NCI-H1417 (cell line): ENCODE measurements at regions not wholly inside any gene's neighbourhood (a gene's known extent, or its start where the extent isn't known, plus 50 kb on each side); places are given as distances from the start of the nearest gene placed in this dataset.

Source experiments
- DNase-seq, 3 experiments: peaks; one replicate each; lab custom pipeline; 2025; lab: John Stamatoyannopoulos, UW

GRCh38 chr3:69441040-69441439 is 55.2 kb upstream of the FRMD4B start:
- no peak for DNase-seq

DNA sequence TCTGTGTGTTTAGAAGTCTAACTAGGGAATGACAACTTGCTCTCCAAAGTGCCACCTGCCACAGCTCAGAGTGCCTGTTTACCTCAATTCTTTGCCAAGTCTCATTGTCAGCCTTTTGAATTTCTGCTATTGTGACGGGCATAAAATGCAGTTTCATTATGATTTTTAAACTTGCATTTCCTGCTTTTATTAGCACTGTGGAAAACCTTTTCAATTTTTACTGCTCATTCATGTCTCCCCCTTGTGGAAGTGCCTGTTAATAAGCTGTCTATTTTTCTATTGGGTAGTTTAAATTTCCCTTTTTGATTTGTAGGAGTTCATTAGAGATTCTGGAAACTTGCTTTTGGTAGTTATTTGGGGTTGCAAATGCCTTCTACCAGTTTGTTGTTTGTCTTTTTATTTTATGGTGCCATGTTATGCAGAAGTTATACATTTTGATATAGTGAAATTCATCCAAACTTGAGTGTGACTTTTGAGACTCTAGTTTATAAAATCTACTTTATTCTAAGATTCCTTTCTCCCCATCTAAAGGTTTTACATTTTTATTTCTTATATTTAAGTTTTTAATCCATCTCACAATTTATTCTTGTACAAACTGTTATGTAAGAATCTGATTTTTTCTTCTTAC is 53.9 kb upstream of the FRMD4B start:
- DNase-seq = peak in 2 of 3 experiments; percentile 4 to 10

DNA sequence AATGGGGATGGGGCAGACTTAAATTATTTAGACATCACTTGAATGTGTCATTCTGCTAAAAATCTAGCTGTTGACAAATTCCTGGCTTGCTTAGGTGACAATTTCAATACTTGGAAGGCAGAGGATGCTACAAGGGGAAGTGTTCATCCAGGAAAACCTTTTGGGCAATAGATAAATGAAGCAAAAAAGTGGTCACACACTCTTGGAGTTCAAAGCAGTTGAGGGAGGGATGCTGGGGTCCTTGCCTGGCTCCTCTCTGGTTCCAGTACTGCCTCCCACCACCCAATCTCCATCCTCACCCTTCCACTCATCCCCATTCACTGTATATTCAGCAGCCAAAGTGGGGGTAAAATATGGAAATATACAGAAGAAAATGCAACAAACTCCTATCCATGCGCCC is 52.6 kb upstream of the FRMD4B start:
- DNase-seq = no peak

DNA sequence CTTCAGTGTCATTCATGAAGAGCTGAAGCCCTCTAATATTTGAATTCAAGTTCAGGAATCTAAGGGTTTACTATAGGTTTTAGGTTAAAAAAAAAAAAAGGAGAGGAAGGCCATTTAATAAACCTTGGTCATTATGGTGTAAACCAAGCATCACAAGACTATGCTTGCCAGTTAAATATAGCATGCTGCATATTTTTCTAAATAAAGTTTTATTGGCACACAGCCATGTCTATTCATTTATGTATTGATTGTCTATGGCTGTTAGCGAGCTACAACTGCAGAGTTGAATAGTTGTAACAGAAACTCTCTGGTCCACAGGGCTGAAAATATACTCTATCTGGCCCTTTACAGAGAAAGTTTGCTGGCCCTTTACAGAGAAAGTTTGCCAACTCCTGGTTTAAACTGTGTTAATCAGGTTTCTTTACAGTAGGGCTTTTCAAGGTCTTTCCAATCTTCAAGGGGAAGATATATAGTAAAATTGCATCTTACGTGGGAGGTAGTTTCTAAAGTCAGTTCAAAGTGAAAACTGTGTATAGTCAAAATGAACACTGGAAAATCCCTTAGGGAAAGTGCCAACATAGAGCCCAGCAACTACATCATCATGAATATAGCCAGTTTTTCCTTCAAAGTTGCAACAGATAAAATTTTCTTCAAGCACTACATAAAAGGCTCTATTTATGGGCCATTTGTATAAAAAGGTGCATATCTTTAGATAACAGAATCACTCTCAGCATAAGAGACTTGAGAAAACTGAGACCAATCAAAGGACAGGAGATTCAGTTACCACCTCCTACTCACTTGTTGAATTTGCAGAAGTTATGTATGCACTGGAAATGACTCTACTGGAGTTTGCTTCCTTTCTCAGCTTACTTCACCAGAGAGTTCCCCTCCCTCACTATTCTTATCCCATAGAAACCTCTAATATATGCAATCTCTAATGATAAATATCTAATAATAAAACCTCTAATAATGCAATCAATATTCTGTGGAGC is 49.7 kb upstream of the FRMD4B start:
- DNase-seq = no peak
